Neural cell (in vitro differentiated cells): ENCODE measurements at regions not wholly inside any gene's neighbourhood (a gene's known extent, or its start where the extent isn't known, plus 50 kb on each side); places are given as distances from the start of the nearest gene placed in this dataset.

Source experiments
- CTCF ChIP-seq: fragments of 450-650 bp; IDR thresholded peaks from 2 replicates; pipeline ENCODE4 v1.5.1; 2014; ENCODE audit warnings: antibody characterized with exemption, mild to moderate bottlenecking, moderate library complexity; ENCODE audit not compliant: poor library complexity, severe bottlenecking
- MXI1 ChIP-seq: fragments of 450-650 bp; conservative IDR thresholded peaks from 2 replicates; pipeline ENCODE4 v1.6.1; 2014; ENCODE audit warnings: antibody characterized with exemption, mild to moderate bottlenecking; ENCODE audit not compliant: poor library complexity, severe bottlenecking
- POLR2AphosphoS5 ChIP-seq: IDR thresholded peaks from 2 replicates; pipeline ENCODE4 v1.6.1; 2012
- SMC3 ChIP-seq: fragments of 450-650 bp; conservative IDR thresholded peaks from 2 replicates; pipeline ENCODE4 v1.6.1; 2014; ENCODE audit warnings: antibody characterized with exemption, mild to moderate bottlenecking, moderate library complexity; ENCODE audit not compliant: poor library complexity

- no peak for TF ChIP-seq SMC3
- no peak for TF ChIP-seq MXI1
- TF ChIP-seq CTCF, result no peak
- no peak for TF ChIP-seq POLR2AphosphoS5
Observed at GRCh38 chr10:69731184-69731583, 70.5 kb upstream of the COL13A1 start.
